Epithelial cell of proximal tubule (primary cell): ENCODE measurements at regions not wholly inside any gene's neighbourhood (a gene's known extent, or its start where the extent isn't known, plus 50 kb on each side); places are given as distances from the start of the nearest gene placed in this dataset.

ENCODE experiments used
- DNase-seq: peaks from one replicate; pipeline ENCODE4 v3.0.0-alpha.2; 2011; ENCODE audit warnings: low read depth
- H3K4me3 ChIP-seq: 2 replicates; pipeline ENCODE4 v1.5.1; 2011; ENCODE audit warnings: low read depth, mild to moderate bottlenecking, low read length
- TF ChIP-seq, protein P1 (sequence below): conservative IDR thresholded peaks from 2 replicates; pipeline ENCODE4 v1.5.1; 2012; ENCODE audit warnings: low read depth, mild to moderate bottlenecking, low read length

DNA sequence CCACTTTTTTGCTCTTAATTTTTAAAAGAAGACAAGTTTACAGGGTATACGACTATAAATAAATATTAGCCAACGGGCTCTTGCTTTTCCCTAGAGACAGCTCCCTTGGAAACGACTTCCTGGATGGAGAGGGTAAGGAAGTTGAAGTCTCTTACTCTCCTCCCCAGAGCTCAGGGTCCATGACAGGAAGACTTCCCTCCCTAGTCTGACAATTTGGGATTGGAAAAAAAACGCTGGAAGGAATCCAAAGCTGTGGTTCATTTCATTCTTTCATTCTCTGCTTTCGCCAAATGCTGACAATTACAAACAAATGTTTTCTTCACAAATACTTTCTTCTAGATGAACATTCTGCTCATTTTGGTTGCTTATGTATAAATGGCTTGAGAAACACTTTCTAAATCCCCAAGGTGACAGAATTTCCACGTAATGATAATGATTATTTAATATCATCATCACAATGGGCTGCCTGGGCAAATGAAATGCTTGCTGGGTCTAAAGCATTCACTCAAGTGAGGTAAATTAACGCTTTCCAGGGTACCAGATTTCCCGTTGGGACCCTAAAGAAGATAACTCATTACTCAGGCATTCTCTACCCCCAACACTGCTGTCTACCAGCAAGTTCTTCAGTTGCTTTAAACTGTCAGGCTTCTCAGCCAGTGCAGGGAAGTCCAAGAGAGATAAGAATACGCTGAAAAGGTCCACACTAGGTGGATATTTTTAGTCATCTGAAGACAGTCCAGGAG lies 139.8 kb upstream of the SLC30A5 start:
- TF ChIP-seq, protein P1, sequence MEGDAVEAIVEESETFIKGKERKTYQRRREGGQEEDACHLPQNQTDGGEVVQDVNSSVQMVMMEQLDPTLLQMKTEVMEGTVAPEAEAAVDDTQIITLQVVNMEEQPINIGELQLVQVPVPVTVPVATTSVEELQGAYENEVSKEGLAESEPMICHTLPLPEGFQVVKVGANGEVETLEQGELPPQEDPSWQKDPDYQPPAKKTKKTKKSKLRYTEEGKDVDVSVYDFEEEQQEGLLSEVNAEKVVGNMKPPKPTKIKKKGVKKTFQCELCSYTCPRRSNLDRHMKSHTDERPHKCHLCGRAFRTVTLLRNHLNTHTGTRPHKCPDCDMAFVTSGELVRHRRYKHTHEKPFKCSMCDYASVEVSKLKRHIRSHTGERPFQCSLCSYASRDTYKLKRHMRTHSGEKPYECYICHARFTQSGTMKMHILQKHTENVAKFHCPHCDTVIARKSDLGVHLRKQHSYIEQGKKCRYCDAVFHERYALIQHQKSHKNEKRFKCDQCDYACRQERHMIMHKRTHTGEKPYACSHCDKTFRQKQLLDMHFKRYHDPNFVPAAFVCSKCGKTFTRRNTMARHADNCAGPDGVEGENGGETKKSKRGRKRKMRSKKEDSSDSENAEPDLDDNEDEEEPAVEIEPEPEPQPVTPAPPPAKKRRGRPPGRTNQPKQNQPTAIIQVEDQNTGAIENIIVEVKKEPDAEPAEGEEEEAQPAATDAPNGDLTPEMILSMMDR = no peak
- no peak for DNase-seq
- H3K4me3 ChIP-seq = no peak overlapping the region

DNA sequence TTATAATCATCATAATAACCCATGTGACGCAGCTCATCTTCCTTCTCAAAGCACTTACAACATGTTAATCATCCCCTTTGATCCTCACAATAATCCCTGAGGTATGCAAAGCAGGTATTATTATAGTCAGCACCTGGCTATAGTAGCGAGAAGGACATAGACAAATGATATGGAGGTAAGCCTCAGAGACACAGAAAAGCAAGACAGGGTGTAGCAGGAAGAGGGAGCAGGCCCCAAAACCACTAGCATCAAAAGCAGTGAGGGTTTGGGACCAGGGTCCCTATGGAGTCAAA lies 139.2 kb upstream of the SLC30A5 start:
- TF ChIP-seq, protein P1 = no peak
- no peak overlapping the region for H3K4me3 ChIP-seq
- no peak for DNase-seq

DNA sequence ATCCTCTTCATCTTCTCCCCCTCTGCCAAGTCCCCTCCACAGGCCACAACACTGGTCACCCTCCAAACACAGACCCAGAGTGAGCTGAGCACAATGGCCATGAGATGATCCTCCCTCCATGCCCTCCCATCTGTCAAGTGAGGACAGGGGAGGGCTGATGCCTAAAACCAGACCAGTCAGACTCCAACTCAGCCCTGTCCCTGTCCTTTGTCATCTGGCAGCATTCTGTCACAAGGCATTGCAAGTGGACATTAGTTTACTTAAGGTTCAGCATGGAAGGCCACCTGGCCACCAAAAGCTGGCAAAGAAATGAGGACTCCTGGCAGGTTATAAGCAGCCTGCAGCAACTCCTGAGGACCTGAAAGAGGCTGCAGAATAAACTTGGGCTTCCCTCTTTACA lies 136.2 kb upstream of the SLC30A5 start:
- TF ChIP-seq, protein P1 = no peak
- no peak overlapping the region for H3K4me3 ChIP-seq
- no peak for DNase-seq

DNA sequence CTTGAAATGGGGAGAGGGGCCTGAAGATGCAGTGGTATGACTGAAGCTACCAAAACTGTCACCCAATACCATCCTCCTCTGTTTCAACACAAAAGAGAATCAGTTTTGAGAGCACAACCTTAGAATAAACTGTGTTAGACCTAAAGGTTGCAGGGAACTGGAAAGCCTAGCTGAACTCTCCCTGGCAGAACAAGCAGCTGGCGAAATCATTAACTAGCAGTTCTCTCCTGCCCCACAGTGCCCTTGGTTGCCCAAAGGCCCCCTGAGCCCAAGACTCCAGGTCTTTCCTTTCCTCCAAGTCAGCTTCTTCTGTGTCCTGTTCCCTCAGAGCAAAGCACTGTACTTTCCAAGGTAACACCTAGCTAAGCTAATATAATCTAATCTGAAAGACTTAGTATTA lies 135.4 kb upstream of the SLC30A5 start:
- TF ChIP-seq, protein P1 = no peak
- no peak overlapping the region for H3K4me3 ChIP-seq
- no peak for DNase-seq

DNA sequence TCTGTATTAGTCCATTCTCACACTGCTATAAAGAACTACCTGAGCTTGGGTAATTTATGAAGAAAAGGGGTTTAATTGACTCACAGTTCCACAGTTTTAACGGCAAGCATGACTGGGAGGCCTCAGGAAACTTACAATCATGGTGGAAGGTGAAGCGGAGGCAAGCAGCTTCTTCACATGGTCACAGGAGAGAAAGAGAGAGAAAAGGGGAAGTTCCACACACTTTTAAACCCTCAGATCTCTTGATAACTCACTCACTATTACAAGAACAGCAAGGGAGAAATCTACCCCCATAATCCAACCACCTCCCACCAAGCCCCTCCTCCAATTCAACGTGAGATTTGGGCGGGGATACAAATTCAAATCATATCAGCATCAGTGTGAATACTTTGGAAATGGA lies 133.4 kb upstream of the SLC30A5 start:
- TF ChIP-seq, protein P1 = no peak
- H3K4me3 ChIP-seq = no peak overlapping the region
- no peak for DNase-seq

DNA sequence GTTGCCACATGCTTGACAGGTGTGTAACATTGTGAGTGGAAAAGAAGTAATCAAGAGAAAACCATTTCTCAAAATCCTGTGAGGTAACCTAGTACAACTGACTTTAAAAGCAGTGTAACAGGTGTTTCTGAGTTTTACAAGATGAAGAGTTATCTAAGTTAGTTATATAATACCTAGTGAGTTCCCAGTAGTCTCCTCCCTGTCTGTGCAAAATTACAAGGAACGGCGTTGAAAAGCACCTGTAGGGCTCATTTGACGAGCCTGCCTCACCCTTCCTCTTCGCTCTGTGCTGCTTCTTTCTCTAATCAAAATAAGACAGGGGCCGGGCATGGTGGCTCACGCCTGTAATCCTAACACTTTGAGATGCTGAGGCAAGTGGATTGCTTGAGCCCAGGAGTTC lies 132.9 kb upstream of the SLC30A5 start:
- no peak for DNase-seq
- H3K4me3 ChIP-seq = no peak overlapping the region
- TF ChIP-seq, protein P1 = no peak

DNA sequence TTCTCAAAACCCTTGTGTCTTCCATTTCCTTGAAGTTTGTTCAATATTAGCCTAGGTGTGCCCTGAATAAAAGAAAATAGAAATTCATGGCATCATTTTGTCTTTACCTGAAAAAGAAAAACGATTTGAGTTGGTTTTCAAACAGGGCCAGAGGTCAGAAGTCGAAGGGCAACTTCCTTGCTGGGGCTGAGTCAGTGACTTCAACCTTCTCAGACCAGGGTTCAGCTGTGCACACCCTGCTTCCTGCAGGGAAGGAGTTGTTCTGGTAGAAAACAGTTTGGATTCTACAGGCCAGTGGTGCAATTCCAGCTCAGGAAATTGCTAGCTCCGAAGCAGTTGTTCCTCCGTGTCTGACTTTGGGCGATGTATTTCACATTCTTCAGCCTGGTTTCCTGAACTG lies 132.1 kb upstream of the SLC30A5 start:
- no peak overlapping the region for H3K4me3 ChIP-seq
- TF ChIP-seq, protein P1 = no peak
- DNase-seq = no peak
